Parathyroid adenoma (tissue), 2 donors: ENCODE measurements at regions not wholly inside any gene's neighbourhood (a gene's known extent, or its start where the extent isn't known, plus 50 kb on each side); places are given as distances from the start of the nearest gene placed in this dataset.

Source experiments
- H2AFZ ChIP-seq: fragments of 300-600 bp; sonication (generic); one replicate; pipeline ENCODE4 v1.7.0; 2017; ENCODE audit warnings: antibody characterized with exemption, mild to moderate bottlenecking
- H3K27ac ChIP-seq: fragments of 300-600 bp; sonication (generic); one replicate; pipeline ENCODE4 v1.7.0; 2017
- H3K27me3 ChIP-seq: fragments of 300-600 bp; sonication (generic); one replicate; pipeline ENCODE4 v1.7.0; 2017; ENCODE audit warnings: low read length; ENCODE audit not compliant: control insufficient read depth, insufficient read depth
- H3K36me3 ChIP-seq: fragments of 300-600 bp; sonication (generic); one replicate; pipeline ENCODE4 v1.7.0; 2017; ENCODE audit warnings: low read length; ENCODE audit not compliant: control insufficient read depth, insufficient read depth
- H3K4me1 ChIP-seq: fragments of 300-600 bp; sonication (generic); one replicate; pipeline ENCODE4 v1.7.0; 2017; ENCODE audit warnings: control low read depth
- H3K4me2 ChIP-seq: fragments of 300-600 bp; sonication (generic); one replicate; pipeline ENCODE4 v1.7.0; 2017; ENCODE audit warnings: low read length
- H3K4me3 ChIP-seq: fragments of 300-600 bp; sonication (generic); one replicate; pipeline ENCODE4 v1.7.0; 2017; ENCODE audit warnings: low read depth, low read length
- H3K79me2 ChIP-seq: fragments of 300-600 bp; sonication (generic); one replicate; pipeline ENCODE4 v1.7.0; 2017; ENCODE audit warnings: control low read depth
- H3K9ac ChIP-seq: fragments of 300-600 bp; sonication (generic); one replicate; pipeline ENCODE4 v1.7.0; 2017; ENCODE audit warnings: mild to moderate bottlenecking
- H3K9me3 ChIP-seq: fragments of 300-600 bp; sonication (generic); one replicate; pipeline ENCODE4 v1.7.0; 2017; ENCODE audit warnings: low read length; ENCODE audit not compliant: control insufficient read depth
- CTCF ChIP-seq: fragments of 300-600 bp; sonication (generic); IDR thresholded peaks from one replicate; pipeline ENCODE4 v1.7.0; 2017; ENCODE audit warnings: antibody characterized with exemption, mild to moderate bottlenecking
- donor health status: primary hyperparathyroidism.

DNA sequence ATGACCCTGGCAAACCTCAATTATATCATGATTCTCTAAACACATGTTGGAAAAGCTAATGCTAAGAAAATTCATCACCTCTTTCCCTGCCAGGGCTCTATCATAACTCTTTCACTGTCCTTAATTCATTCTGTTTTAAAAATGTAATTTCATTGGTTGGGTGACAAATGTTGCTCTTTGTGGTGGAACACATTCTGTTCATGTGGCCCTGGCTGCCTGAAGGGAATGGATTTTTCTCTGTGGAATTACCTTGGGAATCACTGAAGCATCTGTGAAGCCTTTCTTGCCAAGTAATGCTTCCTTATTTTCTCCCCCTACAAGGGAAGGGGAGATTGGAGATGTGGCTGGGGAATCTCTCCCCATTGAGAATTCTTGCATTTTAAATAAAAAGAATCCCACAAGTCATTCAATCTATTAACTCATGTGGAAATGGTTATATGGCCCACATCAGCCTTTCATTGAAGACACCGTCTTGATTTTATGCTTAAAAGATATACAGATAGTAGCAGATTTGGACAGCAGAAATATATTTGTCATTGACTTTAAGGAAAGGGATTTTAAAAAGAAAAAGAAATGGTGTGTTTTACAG, 201.8 kb upstream of the NMUR2 start:
- Histone ChIP-seq H3K4me3 (no peak overlapping the region), H3K36me3 (no peaks in the 10 kb centered on the region), H3K4me1 (no peaks in the 10 kb centered on the region), H3K9me3 (no peaks in the 10 kb centered on the region), H3K27me3 (no peaks in the 10 kb centered on the region), H2AFZ (no peak overlapping the region), H3K79me2 (no peaks in the 10 kb centered on the region), H3K9ac (no peak overlapping the region), H3K4me2 (no peak overlapping the region), H3K27ac (no peak overlapping the region)
- TF ChIP-seq CTCF: no peak

DNA sequence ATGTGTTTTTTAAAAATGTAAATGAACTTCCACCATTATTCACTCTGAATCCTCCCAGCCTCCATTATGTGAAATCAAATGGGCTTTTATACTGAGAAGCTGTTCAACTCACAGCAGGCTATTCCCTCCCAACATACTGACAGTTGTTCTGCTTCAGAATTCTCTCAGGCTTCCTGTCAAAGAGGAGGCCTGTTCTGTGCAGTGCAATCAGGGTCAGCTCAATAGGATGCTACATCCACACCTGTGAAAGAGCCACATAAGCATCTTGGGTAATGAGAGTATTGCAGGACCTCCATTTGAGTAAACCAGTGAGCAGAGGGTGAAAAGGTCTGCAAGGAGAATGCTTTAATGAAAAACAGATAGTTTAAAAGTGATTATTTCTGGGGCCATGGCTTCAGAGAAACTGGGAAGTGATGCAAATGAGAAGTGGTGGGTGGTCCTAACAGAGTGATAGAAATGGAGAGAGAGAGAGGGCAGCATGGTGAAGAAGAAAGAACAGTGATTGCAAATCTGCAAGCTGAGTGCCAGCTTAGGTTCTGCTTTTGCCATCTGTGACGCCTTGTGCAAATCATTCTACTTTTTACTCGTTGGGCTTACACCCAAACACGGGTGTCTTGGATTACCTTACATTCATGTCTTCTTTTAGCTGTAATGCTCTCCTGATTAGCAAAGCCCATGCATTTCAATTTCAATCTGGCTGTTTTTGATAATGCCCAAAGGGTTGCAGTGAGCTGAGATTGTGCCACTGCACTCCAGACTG, 202.5 kb upstream of the NMUR2 start:
- H3K9ac ChIP-seq: no peak overlapping the region
- no peaks in the 10 kb centered on the region for H3K27me3 ChIP-seq
- H3K4me3 ChIP-seq: no peak overlapping the region
- no peak overlapping the region for H3K27ac ChIP-seq
- TF ChIP-seq CTCF: no peak
- no peaks in the 10 kb centered on the region for H3K4me1 ChIP-seq
- H3K4me2 ChIP-seq: no peak overlapping the region
- no peaks in the 10 kb centered on the region for H3K79me2 ChIP-seq
- no peaks in the 10 kb centered on the region for H3K36me3 ChIP-seq
- no peaks in the 10 kb centered on the region for H3K9me3 ChIP-seq
- no peak overlapping the region for H2AFZ ChIP-seq

DNA sequence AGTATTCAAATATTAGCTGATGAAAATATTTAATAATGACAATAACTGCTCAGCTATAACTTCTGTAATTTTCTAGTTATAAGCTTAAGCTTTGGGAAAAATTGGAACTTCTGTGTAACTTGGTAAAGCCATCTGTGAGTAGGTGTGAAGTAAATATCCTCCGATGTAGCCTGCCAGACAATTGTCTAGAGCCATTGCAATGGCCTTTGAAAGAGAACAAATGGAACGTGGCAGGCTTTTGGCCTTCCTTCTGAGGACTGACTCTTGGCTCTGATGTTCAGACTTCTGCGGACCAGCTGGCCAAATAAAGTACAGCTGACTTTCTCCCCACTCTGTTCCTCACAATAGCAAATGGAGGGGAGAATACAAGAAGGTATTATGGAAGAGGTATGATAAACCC, 203.4 kb upstream of the NMUR2 start:
- H3K9ac ChIP-seq: no peak overlapping the region
- H3K36me3 ChIP-seq: no peaks in the 10 kb centered on the region
- no peak overlapping the region for H3K4me3 ChIP-seq
- H2AFZ ChIP-seq: no peak overlapping the region
- no peak overlapping the region for H3K4me2 ChIP-seq
- no peak for TF ChIP-seq CTCF
- no peak overlapping the region for H3K27ac ChIP-seq
- H3K27me3 ChIP-seq: no peaks in the 10 kb centered on the region
- no peaks in the 10 kb centered on the region for H3K9me3 ChIP-seq
- no peaks in the 10 kb centered on the region for H3K79me2 ChIP-seq
- no peaks in the 10 kb centered on the region for H3K4me1 ChIP-seq

- Histone ChIP-seq H2AFZ (no peak overlapping the region), H3K9me3 (no peaks in the 10 kb centered on the region), H3K4me2 (no peak overlapping the region), H3K36me3 (no peaks in the 10 kb centered on the region), H3K9ac (no peak overlapping the region), H3K27me3 (no peaks in the 10 kb centered on the region), H3K4me1 (no peaks in the 10 kb centered on the region), H3K4me3 (no peak overlapping the region), H3K79me2 (no peaks in the 10 kb centered on the region), H3K27ac (no peak overlapping the region)
- TF ChIP-seq CTCF: no peak
Observed at GRCh38 chr5:152619756-152620155, 214.7 kb upstream of the NMUR2 start.

- Histone ChIP-seq H2AFZ (no peak overlapping the region), H3K9me3 (no peaks in the 10 kb centered on the region), H3K4me1 (no peaks in the 10 kb centered on the region), H3K36me3 (no peaks in the 10 kb centered on the region), H3K79me2 (no peaks in the 10 kb centered on the region), H3K27ac (no peak overlapping the region), H3K4me3 (no peak overlapping the region), H3K27me3 (no peaks in the 10 kb centered on the region), H3K9ac (no peak overlapping the region), H3K4me2 (no peak overlapping the region)
- no peak for TF ChIP-seq CTCF
Observed at GRCh38 chr5:152622628-152623027, 217.5 kb upstream of the NMUR2 start.
